BLaER1 (cell line): ENCODE measurements at regions not wholly inside any gene's neighbourhood (a gene's known extent, or its start where the extent isn't known, plus 50 kb on each side); places are given as distances from the start of the nearest gene placed in this dataset.
"Not testable (repeated sequence)": the region's sequence is repeated elsewhere in the genome, so short reads cannot be mapped to it uniquely, and the experiment has no call there.

ENCODE experiments used
- H3K27ac ChIP-seq: shearing (Covaris generic); formaldehyde crosslinking; 2 replicates; pipeline ENCODE4 v1.8.1; 2022
- H3K27me3 ChIP-seq: shearing (Covaris generic); formaldehyde crosslinking; 2 replicates; pipeline ENCODE4 v1.8.1; 2022
- H3K36me3 ChIP-seq: shearing (Covaris generic); formaldehyde crosslinking; 2 replicates; pipeline ENCODE4 v1.8.1; 2022
- H3K4me1 ChIP-seq: shearing (Covaris generic); formaldehyde crosslinking; 2 replicates; pipeline ENCODE4 v1.8.1; 2022
- H3K4me2 ChIP-seq: shearing (Covaris generic); formaldehyde crosslinking; 2 replicates; pipeline ENCODE4 v1.8.1; 2022
- H3K4me3 ChIP-seq: shearing (Covaris generic); formaldehyde crosslinking; 2 replicates; pipeline ENCODE4 v1.8.1; 2022
- H3K9ac ChIP-seq: shearing (Covaris generic); formaldehyde crosslinking; 2 replicates; pipeline ENCODE4 v1.8.1; 2022
- H3K9me3 ChIP-seq: shearing (Covaris generic); formaldehyde crosslinking; 2 replicates; pipeline ENCODE4 v1.8.1; 2022
- H4K20me1 ChIP-seq: shearing (Covaris generic); formaldehyde crosslinking; 2 replicates; pipeline ENCODE4 v1.8.1; 2022
- Cebpa-rat ChIP-seq: shearing (Covaris generic); IDR thresholded peaks from 2 replicates; pipeline ENCODE4 v1.8.1; 2022

- H3K4me2 ChIP-seq = no peak overlapping the region
- H4K20me1 ChIP-seq = no peaks in the 10 kb centered on the region
- no peaks in the 10 kb centered on the region for H3K4me1 ChIP-seq
- no peak overlapping the region for H3K4me3 ChIP-seq
- H3K36me3 ChIP-seq = no peaks in the 10 kb centered on the region
- H3K27ac ChIP-seq = no peak overlapping the region
- no peaks in the 10 kb centered on the region for H3K27me3 ChIP-seq
- H3K9ac ChIP-seq = no peak overlapping the region
- no peak for TF ChIP-seq Cebpa-rat
- H3K9me3 ChIP-seq = no peaks in the 10 kb centered on the region
These were observed 232.5 kb downstream of the PARP8 start for GRCh38 chr5:50898966-50899365.

GRCh38 chr5:50900952-50901510 lies 234.6 kb downstream of the PARP8 start:
- Histone ChIP-seq H3K36me3 (no peaks in the 10 kb centered on the region), H3K4me2 (no peak overlapping the region), H3K9me3 (no peaks in the 10 kb centered on the region), H3K27ac (no peak overlapping the region), H3K9ac (no peak overlapping the region), H3K4me1 (no peaks in the 10 kb centered on the region), H3K4me3 (no peak overlapping the region), H4K20me1 (no peaks in the 10 kb centered on the region), H3K27me3 (no peaks in the 10 kb centered on the region)
- TF ChIP-seq Cebpa-rat = no peak

- H3K27ac ChIP-seq = no peak overlapping the region
- no peaks in the 10 kb centered on the region for H3K27me3 ChIP-seq
- no peak overlapping the region for H3K4me3 ChIP-seq
- H3K36me3 ChIP-seq = no peaks in the 10 kb centered on the region
- no peaks in the 10 kb centered on the region for H3K9me3 ChIP-seq
- no peak for TF ChIP-seq Cebpa-rat
- H3K9ac ChIP-seq = no peak overlapping the region
- H3K4me2 ChIP-seq = no peak overlapping the region
- H4K20me1 ChIP-seq = no peaks in the 10 kb centered on the region
- H3K4me1 ChIP-seq = no peaks in the 10 kb centered on the region
These were observed 237.2 kb downstream of the PARP8 start for GRCh38 chr5:50903651-50904050.

- H3K4me3 ChIP-seq = no peak overlapping the region
- TF ChIP-seq Cebpa-rat = no peak
- no peak overlapping the region for H3K9ac ChIP-seq
- no peaks in the 10 kb centered on the region for H3K27me3 ChIP-seq
- no peaks in the 10 kb centered on the region for H3K4me1 ChIP-seq
- H3K4me2 ChIP-seq = no peak overlapping the region
- no peak overlapping the region for H3K27ac ChIP-seq
- no peaks in the 10 kb centered on the region for H3K9me3 ChIP-seq
- H4K20me1 ChIP-seq = no peaks in the 10 kb centered on the region
- no peaks in the 10 kb centered on the region for H3K36me3 ChIP-seq
These were observed 239.6 kb downstream of the PARP8 start for GRCh38 chr5:50905996-50906570.

- H3K36me3 ChIP-seq = not testable (repeated sequence)
These were observed 253.7 kb downstream of the PARP8 start for GRCh38 chr5:50920160-50920559.

GRCh38 chr5:50921366-50922133 lies 255.1 kb downstream of the PARP8 start:
- Histone ChIP-seq H3K4me1 (no peaks in the 10 kb centered on the region), H3K27me3 (no peaks in the 10 kb centered on the region), H3K9ac (no peak overlapping the region), H3K27ac (no peak overlapping the region), H4K20me1 (no peaks in the 10 kb centered on the region), H3K4me3 (no peak overlapping the region), H3K9me3 (peaks cover 13% of the 10 kb centered on the region; the same call in 1 of the 2 replicates), H3K4me2 (no peak overlapping the region), H3K36me3 (no peaks in the 10 kb centered on the region)
- TF ChIP-seq Cebpa-rat = no peak

More at GRCh38 chr5:50920160-50920559, 253.7 kb downstream of the PARP8 start:
- not testable (repeated sequence) for H3K9ac ChIP-seq, H3K4me1 ChIP-seq, H3K27me3 ChIP-seq, H3K27ac ChIP-seq, H4K20me1 ChIP-seq, H3K4me2 ChIP-seq, H3K4me3 ChIP-seq
- peaks cover 13% of the 10 kb centered on the region; the same call in 1 of the 2 replicates for H3K9me3 ChIP-seq

- not testable (repeated sequence) for H3K4me3 ChIP-seq, H3K27me3 ChIP-seq, H4K20me1 ChIP-seq, H3K36me3 ChIP-seq, H3K4me2 ChIP-seq, H3K4me1 ChIP-seq, H3K9ac ChIP-seq, H3K27ac ChIP-seq
- H3K9me3 ChIP-seq = peaks cover 13% of the 10 kb centered on the region; the same call in 1 of the 2 replicates
These were observed 255.9 kb downstream of the PARP8 start for GRCh38 chr5:50922134-50922941.

- Histone ChIP-seq H3K9ac (no peak overlapping the region), H4K20me1 (no peaks in the 10 kb centered on the region), H3K4me2 (no peak overlapping the region), H3K27me3 (no peaks in the 10 kb centered on the region), H3K9me3 (peaks cover 13% of the 10 kb centered on the region; the same call in 1 of the 2 replicates), H3K36me3 (no peaks in the 10 kb centered on the region), H3K4me3 (no peak overlapping the region), H3K27ac (no peak overlapping the region), H3K4me1 (no peaks in the 10 kb centered on the region)
- TF ChIP-seq Cebpa-rat = no peak
These were observed 256.7 kb downstream of the PARP8 start for GRCh38 chr5:50922942-50923767.

GRCh38 chr5:50923768-50924494 lies 257.5 kb downstream of the PARP8 start:
- Histone ChIP-seq H3K4me2 (no peak overlapping the region), H3K27ac (no peak overlapping the region), H3K27me3 (no peaks in the 10 kb centered on the region), H3K9me3 (peaks cover 13% of the 10 kb centered on the region; the same call in 1 of the 2 replicates), H3K36me3 (no peaks in the 10 kb centered on the region), H3K9ac (no peak overlapping the region), H4K20me1 (no peaks in the 10 kb centered on the region), H3K4me1 (no peaks in the 10 kb centered on the region), H3K4me3 (no peak overlapping the region)
- TF ChIP-seq Cebpa-rat = no peak
